GM21447 (cell line): ENCODE measurements at regions not wholly inside any gene's neighbourhood (a gene's known extent, or its start where the extent isn't known, plus 50 kb on each side); places are given as distances from the start of the nearest gene placed in this dataset.
"Not testable (repeated sequence)": the region's sequence is repeated elsewhere in the genome, so short reads cannot be mapped to it uniquely, and the experiment has no call there.

Experiments used
- ATAC-seq: cut with Tn5 transposase; IDR thresholded peaks from one replicate; pipeline ENCODE4 v1.9.1; 2021; ENCODE audit not compliant: unreplicated experiment

- ATAC-seq: no peak
Observed at GRCh38 chr4:160562661-160563060, 1459.8 kb downstream of the RAPGEF2 start.

GRCh38 chr4:160563552-160564282 lies 1460.8 kb downstream of the RAPGEF2 start:
- ATAC-seq: no peak

GRCh38 chr4:160567634-160568033 lies 1464.8 kb downstream of the RAPGEF2 start:
- no peak for ATAC-seq

- ATAC-seq: no peak
Observed at GRCh38 chr4:160570271-160570670, 1467.4 kb downstream of the RAPGEF2 start.

- not testable (repeated sequence) for ATAC-seq
Observed at GRCh38 chr4:160574272-160574671, 1471.4 kb downstream of the RAPGEF2 start.

GRCh38 chr4:160580581-160580980 lies 1477.7 kb downstream of the RAPGEF2 start:
- no peak for ATAC-seq

GRCh38 chr4:160592258-160592657 lies 1489.4 kb downstream of the RAPGEF2 start:
- no peak for ATAC-seq

GRCh38 chr4:160595646-160596045 lies 1492.8 kb downstream of the RAPGEF2 start:
- ATAC-seq: no peak

GRCh38 chr4:160604541-160604940 lies 1501.7 kb downstream of the RAPGEF2 start:
- no peak for ATAC-seq

- ATAC-seq: no peak
Observed at GRCh38 chr4:160611181-160611580, 1508.3 kb downstream of the RAPGEF2 start.

- ATAC-seq: no peak
Observed at GRCh38 chr4:160631044-160631443, 1528.2 kb downstream of the RAPGEF2 start.

GRCh38 chr4:160652790-160653189 lies 1511.0 kb downstream of the FSTL5 start:
- no peak for ATAC-seq

- ATAC-seq: no peak
Observed at GRCh38 chr4:160675550-160675949, 1488.2 kb downstream of the FSTL5 start.

- ATAC-seq: no peak
Observed at GRCh38 chr4:160685729-160686128, 1478.1 kb downstream of the FSTL5 start.

- no peak for ATAC-seq
Observed at GRCh38 chr4:160701671-160702070, 1462.1 kb downstream of the FSTL5 start.

GRCh38 chr4:160709026-160709425 lies 1454.8 kb downstream of the FSTL5 start:
- ATAC-seq: no peak

GRCh38 chr4:160709546-160709945 lies 1454.3 kb downstream of the FSTL5 start:
- no peak for ATAC-seq

- no peak for ATAC-seq
Observed at GRCh38 chr4:160716551-160716950, 1447.2 kb downstream of the FSTL5 start.

GRCh38 chr4:160717848-160718247 lies 1446.0 kb downstream of the FSTL5 start:
- ATAC-seq: no peak

- no peak for ATAC-seq
Observed at GRCh38 chr4:160724063-160724462, 1439.7 kb downstream of the FSTL5 start.

GRCh38 chr4:160745126-160745525 lies 1418.7 kb downstream of the FSTL5 start:
- no peak for ATAC-seq

- not testable (repeated sequence) for ATAC-seq
Observed at GRCh38 chr4:160746585-160746984, 1417.2 kb downstream of the FSTL5 start.

- no peak for ATAC-seq
Observed at GRCh38 chr4:160772668-160773067, 1391.1 kb downstream of the FSTL5 start.
